DOHH2 (cell line): ENCODE measurements at regions not wholly inside any gene's neighbourhood (a gene's known extent, or its start where the extent isn't known, plus 50 kb on each side); places are given as distances from the start of the nearest gene placed in this dataset.

Experiments
- H3F3A ChIP-seq: fragments of 200-600 bp; sonication (generic), shearing (Covaris generic); 2 replicates; pipeline ENCODE4 v1.6.0; 2016; ENCODE audit warnings: antibody characterized with exemption, mild to moderate bottlenecking; ENCODE audit not compliant: control insufficient read depth, insufficient read depth
- H3K27ac ChIP-seq: fragments of 200-600 bp; sonication (generic); 2 replicates; pipeline ENCODE4 v1.5.1; 2014; ENCODE audit warnings: low read depth, mild to moderate bottlenecking, low read length, moderate library complexity
- H3K27me3 ChIP-seq: fragments of 200-600 bp; sonication (generic); 2 replicates; pipeline ENCODE4 v1.6.1; 2014; ENCODE audit warnings: mild to moderate bottlenecking, low read length, mixed read lengths; ENCODE audit not compliant: control insufficient read depth
- H3K36me3 ChIP-seq: fragments of 200-600 bp; sonication (generic); 2 replicates; pipeline ENCODE4 v1.6.1; 2014; ENCODE audit warnings: mild to moderate bottlenecking, low read length, moderate library complexity, mixed read lengths; ENCODE audit not compliant: control insufficient read depth
- H3K4me1 ChIP-seq: fragments of 200-600 bp; sonication (generic); 2 replicates; pipeline ENCODE4 v1.6.1; 2014; ENCODE audit warnings: mild to moderate bottlenecking, low read length, mixed read lengths; ENCODE audit not compliant: control insufficient read depth
- H3K4me2 ChIP-seq: fragments of 200-600 bp; sonication (generic); 2 replicates; pipeline ENCODE4 v1.6.0; 2014; ENCODE audit warnings: mild to moderate bottlenecking, low read length, moderate library complexity
- H3K4me3 ChIP-seq: fragments of 200-600 bp; sonication (generic); 2 replicates; pipeline ENCODE4 v1.5.1; 2014; ENCODE audit warnings: mild to moderate bottlenecking, low read length, mixed read lengths
- H3K79me2 ChIP-seq: fragments of 200-600 bp; sonication (generic); 2 replicates; pipeline ENCODE4 v1.6.1; 2014; ENCODE audit warnings: mild to moderate bottlenecking, low read length, mixed read lengths; ENCODE audit not compliant: control insufficient read depth
- H3K9me2 ChIP-seq: fragments of 200-600 bp; sonication (generic); replicated peaks from 2 replicates; pipeline ENCODE4 v1.6.1; 2014; ENCODE audit warnings: mild to moderate bottlenecking, low read length, mixed read lengths; ENCODE audit not compliant: control insufficient read depth
- H3K9me3 ChIP-seq: fragments of 200-600 bp; sonication (generic); 2 replicates; pipeline ENCODE4 v1.6.1; 2014; ENCODE audit warnings: antibody characterized with exemption, low read length, mixed read lengths; ENCODE audit not compliant: control insufficient read depth, insufficient read depth
- H4K20me1 ChIP-seq: fragments of 200-600 bp; sonication (generic); 2 replicates; pipeline ENCODE4 v1.6.0; 2014; ENCODE audit warnings: low read depth, mild to moderate bottlenecking, antibody characterized with exemption, low read length, moderate library complexity; ENCODE audit not compliant: control insufficient read depth, insufficient read depth
- CTCF ChIP-seq: fragments of 200-600 bp; sonication (generic); IDR thresholded peaks from one replicate; pipeline ENCODE4 v1.5.1; 2014; ENCODE audit warnings: antibody characterized with exemption, mild to moderate bottlenecking, low read depth, low read length; ENCODE audit not compliant: poor library complexity, severe bottlenecking
- EZH2phosphoT487 ChIP-seq: fragments of 200-600 bp; sonication (generic); IDR thresholded peaks from 2 replicates; pipeline ENCODE4 v1.6.1; 2017; ENCODE audit warnings: borderline replicate concordance, mild to moderate bottlenecking, antibody characterized with exemption, low read length, moderate library complexity, mixed read lengths

- H3K27ac ChIP-seq: no peak overlapping the region
- no peaks in the 10 kb centered on the region for H3K4me1 ChIP-seq
- H3K36me3 ChIP-seq: no peaks in the 10 kb centered on the region
- H3K9me2 ChIP-seq: no peaks in the 10 kb centered on the region
- H3K4me2 ChIP-seq: no peak overlapping the region
- no peaks in the 10 kb centered on the region for H3K79me2 ChIP-seq
- no peaks in the 10 kb centered on the region for H3F3A ChIP-seq
- H3K27me3 ChIP-seq: no peaks in the 10 kb centered on the region
- no peaks in the 10 kb centered on the region for H4K20me1 ChIP-seq
- peaks cover 17% of the 10 kb centered on the region for H3K9me3 ChIP-seq
- H3K4me3 ChIP-seq: no peak overlapping the region
- TF ChIP-seq CTCF (no peak), EZH2phosphoT487 (no peak)
These were observed 404.3 kb downstream of the IRX1 start for GRCh38 chr5:3999929-4000328.

- Histone ChIP-seq H3K27me3 (no peaks in the 10 kb centered on the region), H3K27ac (no peak overlapping the region), H3K4me3 (no peak overlapping the region), H3K4me2 (no peak overlapping the region), H3K9me3 (peaks cover 17% of the 10 kb centered on the region), H4K20me1 (no peaks in the 10 kb centered on the region), H3K36me3 (no peaks in the 10 kb centered on the region), H3K4me1 (no peaks in the 10 kb centered on the region), H3K79me2 (no peaks in the 10 kb centered on the region), H3F3A (no peaks in the 10 kb centered on the region), H3K9me2 (no peaks in the 10 kb centered on the region)
- TF ChIP-seq CTCF (no peak), EZH2phosphoT487 (no peak)
These were observed 405.4 kb downstream of the IRX1 start for GRCh38 chr5:4001004-4001403.

GRCh38 chr5:4001758-4002533, 406.3 kb downstream of the IRX1 start:
- no peaks in the 10 kb centered on the region for H3K9me2 ChIP-seq
- H3K4me3 ChIP-seq: no peak overlapping the region
- no peaks in the 10 kb centered on the region for H3K27me3 ChIP-seq
- peaks cover 17% of the 10 kb centered on the region for H3K9me3 ChIP-seq
- H4K20me1 ChIP-seq: no peaks in the 10 kb centered on the region
- H3K4me2 ChIP-seq: no peak overlapping the region
- no peak overlapping the region for H3K27ac ChIP-seq
- no peak for TF ChIP-seq EZH2phosphoT487
- no peak for TF ChIP-seq CTCF
- no peaks in the 10 kb centered on the region for H3K79me2 ChIP-seq
- no peaks in the 10 kb centered on the region for H3K4me1 ChIP-seq
- H3F3A ChIP-seq: no peaks in the 10 kb centered on the region
- H3K36me3 ChIP-seq: no peaks in the 10 kb centered on the region
